ENCODE measurements at regions not wholly inside any gene's neighbourhood (a gene's known extent, or its start where the extent isn't known, plus 50 kb on each side); places are given as distances from the start of the nearest gene placed in this dataset.

- no peaks in the 10 kb centered on the region for H3K4me1 ChIP-seq (ENCODE audit: insufficient read depth, low read length)
- H3K4me3 ChIP-seq (ENCODE audit: low read length): no peak overlapping the region
- H3K9me3 ChIP-seq (ENCODE audit: low read length): no peaks in the 10 kb centered on the region
- peaks cover 25 to 77% of the 10 kb centered on the region in 2 donors for H3K27me3 Mint-ChIP-seq
- no peaks in the 10 kb centered on the region for H3K36me3 Mint-ChIP-seq
- H3K9me3 Mint-ChIP-seq: no peaks in the 10 kb centered on the region
- no peaks in the 10 kb centered on the region for H3K36me3 ChIP-seq (ENCODE audit: insufficient read depth, low read length)
- no peak overlapping the region for H3K27ac ChIP-seq (ENCODE audit: low read depth, low read length)
- POLR2A ChIA-PET: no interaction called here
- H3K4me3 Mint-ChIP-seq: no peak overlapping the region
- H3K27me3 ChIP-seq (ENCODE audit: insufficient read depth, low read length, poor library complexity, severe bottlenecking): peaks cover 13% of the 10 kb centered on the region
- no peak overlapping the region for H3K27ac Mint-ChIP-seq
- CTCF ChIA-PET: no interaction called here
- peaks cover 4 to 6% (median 5%) of the 10 kb centered on the region in 3 donors for H3K4me1 Mint-ChIP-seq
- DNase-seq: no peak
Observed at GRCh38 chr3:44023961-44024593, 217.6 kb upstream of the TOPAZ1 start.

GRCh38 chr3:44026220-44026865 is 215.3 kb upstream of the TOPAZ1 start:
- Mint-ChIP-seq H3K9me3 (no peaks in the 10 kb centered on the region), H3K27ac (no peak overlapping the region), H3K4me3 (no peak overlapping the region), H3K27me3 (peaks cover 21 to 63% of the 10 kb centered on the region in 2 donors), H3K4me1 (peaks cover 4 to 5% (median 4%) of the 10 kb centered on the region in 3 donors), H3K36me3 (no peaks in the 10 kb centered on the region)
- Histone ChIP-seq H3K27ac (ENCODE audit: low read depth, low read length) (no peak overlapping the region), H3K9me3 (ENCODE audit: low read length) (no peaks in the 10 kb centered on the region), H3K4me3 (ENCODE audit: low read length) (no peak overlapping the region), H3K27me3 (ENCODE audit: insufficient read depth, low read length, poor library complexity, severe bottlenecking) (peaks cover 2% of the 10 kb centered on the region), H3K36me3 (ENCODE audit: insufficient read depth, low read length) (no peaks in the 10 kb centered on the region), H3K4me1 (ENCODE audit: insufficient read depth, low read length) (no peaks in the 10 kb centered on the region)
- no peak for DNase-seq
- POLR2A ChIA-PET: no interaction called here
- CTCF ChIA-PET: no interaction called here

- Histone ChIP-seq H3K27ac (ENCODE audit: low read depth, low read length) (no peak overlapping the region), H3K27me3 (ENCODE audit: insufficient read depth, low read length, poor library complexity, severe bottlenecking) (no peaks in the 10 kb centered on the region), H3K4me1 (ENCODE audit: insufficient read depth, low read length) (no peaks in the 10 kb centered on the region), H3K4me3 (ENCODE audit: low read length) (no peak overlapping the region), H3K36me3 (ENCODE audit: insufficient read depth, low read length) (no peaks in the 10 kb centered on the region), H3K9me3 (ENCODE audit: low read length) (no peaks in the 10 kb centered on the region)
- no peaks in the 10 kb centered on the region for H3K4me1 Mint-ChIP-seq
- no peak overlapping the region for H3K4me3 Mint-ChIP-seq
- peaks cover 5 to 62% of the 10 kb centered on the region in 2 donors for H3K27me3 Mint-ChIP-seq
- H3K36me3 Mint-ChIP-seq: no peaks in the 10 kb centered on the region
- H3K9me3 Mint-ChIP-seq: no peaks in the 10 kb centered on the region
- H3K27ac Mint-ChIP-seq: no peak overlapping the region
- ChIA-PET POLR2A (no interaction called here), CTCF (no interaction called here)
- DNase-seq: no peak
Observed at GRCh38 chr3:44029100-44029499, 212.6 kb upstream of the TOPAZ1 start.

GRCh38 chr3:44030285-44030684 is 211.4 kb upstream of the TOPAZ1 start:
- no peak for DNase-seq
- H3K27ac Mint-ChIP-seq: no peak overlapping the region
- no peaks in the 10 kb centered on the region for H3K9me3 Mint-ChIP-seq
- Histone ChIP-seq H3K27me3 (ENCODE audit: insufficient read depth, low read length, poor library complexity, severe bottlenecking) (no peaks in the 10 kb centered on the region), H3K27ac (ENCODE audit: low read depth, low read length) (no peak overlapping the region), H3K36me3 (ENCODE audit: insufficient read depth, low read length) (no peaks in the 10 kb centered on the region), H3K9me3 (ENCODE audit: low read length) (no peaks in the 10 kb centered on the region), H3K4me1 (ENCODE audit: insufficient read depth, low read length) (no peaks in the 10 kb centered on the region), H3K4me3 (ENCODE audit: low read length) (no peak overlapping the region)
- peaks cover 4 to 58% of the 10 kb centered on the region in 2 donors for H3K27me3 Mint-ChIP-seq
- H3K36me3 Mint-ChIP-seq: no peaks in the 10 kb centered on the region
- no peak overlapping the region for H3K4me3 Mint-ChIP-seq
- POLR2A ChIA-PET: no interaction called here
- no peaks in the 10 kb centered on the region for H3K4me1 Mint-ChIP-seq
- CTCF ChIA-PET: no interaction called here

GRCh38 chr3:44030687-44031305 is 210.9 kb upstream of the TOPAZ1 start:
- Histone ChIP-seq H3K36me3 (ENCODE audit: insufficient read depth, low read length) (no peaks in the 10 kb centered on the region), H3K9me3 (ENCODE audit: low read length) (no peaks in the 10 kb centered on the region), H3K27ac (ENCODE audit: low read depth, low read length) (no peak overlapping the region), H3K4me1 (ENCODE audit: insufficient read depth, low read length) (no peaks in the 10 kb centered on the region), H3K4me3 (ENCODE audit: low read length) (no peak overlapping the region), H3K27me3 (ENCODE audit: insufficient read depth, low read length, poor library complexity, severe bottlenecking) (no peaks in the 10 kb centered on the region)
- Mint-ChIP-seq H3K9me3 (no peaks in the 10 kb centered on the region), H3K4me1 (no peaks in the 10 kb centered on the region), H3K27ac (no peak overlapping the region), H3K27me3 (peaks cover 5 to 56% of the 10 kb centered on the region in 2 donors), H3K4me3 (no peak overlapping the region), H3K36me3 (no peaks in the 10 kb centered on the region)
- no peak for DNase-seq
- ChIA-PET POLR2A (no interaction called here), CTCF (no interaction called here)

GRCh38 chr3:44031387-44032380 is 210.0 kb upstream of the TOPAZ1 start:
- no peaks in the 10 kb centered on the region for H3K36me3 Mint-ChIP-seq
- no peak overlapping the region for H3K27ac ChIP-seq (ENCODE audit: low read depth, low read length)
- H3K27me3 ChIP-seq (ENCODE audit: insufficient read depth, low read length, poor library complexity, severe bottlenecking): no peaks in the 10 kb centered on the region

GRCh38 chr3:44032487-44032886 is 209.2 kb upstream of the TOPAZ1 start:
- peaks cover 3 to 55% of the 10 kb centered on the region in 2 donors for H3K27me3 Mint-ChIP-seq
- H3K4me1 ChIP-seq (ENCODE audit: insufficient read depth, low read length): no peaks in the 10 kb centered on the region
- H3K4me1 Mint-ChIP-seq: no peaks in the 10 kb centered on the region
- no peak for DNase-seq
- H3K27ac Mint-ChIP-seq: no peak overlapping the region
- H3K36me3 ChIP-seq (ENCODE audit: insufficient read depth, low read length): no peaks in the 10 kb centered on the region
- no peaks in the 10 kb centered on the region for H3K36me3 Mint-ChIP-seq
- ChIA-PET CTCF (no interaction called here), POLR2A (no interaction called here)
- no peak overlapping the region for H3K4me3 Mint-ChIP-seq
- no peak overlapping the region for H3K4me3 ChIP-seq (ENCODE audit: low read length)
- no peaks in the 10 kb centered on the region for H3K9me3 Mint-ChIP-seq
- H3K9me3 ChIP-seq (ENCODE audit: low read length): no peaks in the 10 kb centered on the region
- H3K27ac ChIP-seq (ENCODE audit: low read depth, low read length): no peak overlapping the region
- H3K27me3 ChIP-seq (ENCODE audit: insufficient read depth, low read length, poor library complexity, severe bottlenecking): no peaks in the 10 kb centered on the region

More at GRCh38 chr3:44031387-44032380, 210.0 kb upstream of the TOPAZ1 start:
- H3K36me3 ChIP-seq (ENCODE audit: insufficient read depth, low read length): no peaks in the 10 kb centered on the region
- Mint-ChIP-seq H3K4me3 (no peak overlapping the region), H3K9me3 (no peaks in the 10 kb centered on the region), H3K4me1 (no peaks in the 10 kb centered on the region), H3K27me3 (peaks cover 5 to 58% of the 10 kb centered on the region in 2 donors), H3K27ac (no peak overlapping the region)
- ChIA-PET POLR2A (no interaction called here), CTCF (no interaction called here)
- H3K4me1 ChIP-seq (ENCODE audit: insufficient read depth, low read length): no peaks in the 10 kb centered on the region
- no peaks in the 10 kb centered on the region for H3K9me3 ChIP-seq (ENCODE audit: low read length)
- no peak overlapping the region for H3K4me3 ChIP-seq (ENCODE audit: low read length)
- no peak for DNase-seq

- H3K4me3 Mint-ChIP-seq: no peak overlapping the region
- ChIA-PET CTCF (no interaction called here), POLR2A (no interaction called here)
- Histone ChIP-seq H3K36me3 (ENCODE audit: insufficient read depth, low read length) (no peaks in the 10 kb centered on the region), H3K27ac (ENCODE audit: low read depth, low read length) (no peak overlapping the region), H3K9me3 (ENCODE audit: low read length) (no peaks in the 10 kb centered on the region), H3K27me3 (ENCODE audit: insufficient read depth, low read length, poor library complexity, severe bottlenecking) (no peaks in the 10 kb centered on the region), H3K4me3 (ENCODE audit: low read length) (no peak overlapping the region), H3K4me1 (ENCODE audit: insufficient read depth, low read length) (no peaks in the 10 kb centered on the region)
- H3K27ac Mint-ChIP-seq: no peak overlapping the region
- H3K36me3 Mint-ChIP-seq: no peaks in the 10 kb centered on the region
- peaks cover 5 to 59% of the 10 kb centered on the region in 2 donors for H3K27me3 Mint-ChIP-seq
- no peak for DNase-seq
- no peaks in the 10 kb centered on the region for H3K9me3 Mint-ChIP-seq
- no peaks in the 10 kb centered on the region for H3K4me1 Mint-ChIP-seq
Observed at GRCh38 chr3:44033123-44033522, 208.6 kb upstream of the TOPAZ1 start.
